Endothelial cell (in vitro differentiated cells): ENCODE measurements at regions not wholly inside any gene's neighbourhood (a gene's known extent, or its start where the extent isn't known, plus 50 kb on each side); places are given as distances from the start of the nearest gene placed in this dataset.
"Not testable (repeated sequence)": the region's sequence is repeated elsewhere in the genome, so short reads cannot be mapped to it uniquely, and the experiment has no call there.

Experiments used
- DNase-seq: peaks from one replicate; pipeline ENCODE4 v3.0.0; 2021; ENCODE audit warnings: low spot score
- H3K27ac Mint-ChIP-seq: one replicate; pipeline ENCODE4 v1.8.0; 2021; ENCODE audit warnings: mixed read lengths, inconsistent platforms; ENCODE audit not compliant: unreplicated experiment
- H3K27me3 Mint-ChIP-seq: one replicate; pipeline ENCODE4 v1.8.0; 2021; ENCODE audit warnings: mild to moderate bottlenecking, moderate library complexity, mixed read lengths, inconsistent platforms; ENCODE audit not compliant: unreplicated experiment
- H3K36me3 Mint-ChIP-seq: one replicate; pipeline ENCODE4 v1.8.0; 2021; ENCODE audit warnings: mild to moderate bottlenecking, low read depth, mixed read lengths, inconsistent platforms; ENCODE audit not compliant: unreplicated experiment
- H3K4me1 Mint-ChIP-seq: one replicate; pipeline ENCODE4 v1.8.0; 2021; ENCODE audit warnings: mild to moderate bottlenecking, mixed read lengths, inconsistent platforms; ENCODE audit not compliant: unreplicated experiment
- H3K4me3 Mint-ChIP-seq: one replicate; pipeline ENCODE4 v1.8.0; 2021; ENCODE audit warnings: mild to moderate bottlenecking, mixed read lengths, inconsistent platforms; ENCODE audit not compliant: unreplicated experiment
- H3K9me3 Mint-ChIP-seq: one replicate; pipeline ENCODE4 v1.8.0; 2021; ENCODE audit warnings: mixed read lengths, inconsistent platforms; ENCODE audit not compliant: unreplicated experiment
- TF ChIP-seq, protein P1 (sequence below): fragments of 200-600 bp; sonication (generic); IDR thresholded peaks from one replicate; pipeline ENCODE4 v1.5.0; 2021; ENCODE audit warnings: antibody characterized with exemption; ENCODE audit not compliant: unreplicated experiment

DNA sequence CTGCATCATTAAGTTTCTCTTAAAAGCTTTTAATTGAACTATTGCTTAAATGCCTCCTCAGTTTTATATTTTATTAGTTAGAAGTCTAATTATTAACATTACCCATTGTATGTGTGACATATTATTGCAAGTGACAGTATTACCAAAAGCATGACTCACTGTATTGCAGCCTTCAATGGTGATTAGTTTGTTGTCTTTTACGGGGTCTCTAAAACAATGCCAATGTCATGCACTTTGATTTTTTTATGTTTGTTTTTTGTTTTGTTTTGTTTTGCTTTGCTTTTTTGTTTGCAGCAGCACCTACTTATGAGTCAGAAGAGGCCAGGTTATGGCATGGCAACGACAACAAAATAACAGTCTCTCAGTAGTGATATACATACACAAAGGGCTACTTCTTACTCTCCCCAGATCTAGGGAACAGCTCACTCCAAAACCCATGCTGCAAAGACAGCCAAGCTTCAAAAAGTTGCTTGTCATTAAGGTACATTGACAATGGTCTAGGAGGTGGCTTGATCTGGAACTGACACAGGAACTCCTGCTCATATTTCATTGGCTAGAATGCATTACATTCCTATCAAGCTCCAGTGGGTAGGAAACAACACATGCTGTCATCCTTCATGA lies 293.7 kb upstream of the POM121L12 start:
- no peak overlapping the region for H3K27ac Mint-ChIP-seq
- no peaks in the 10 kb centered on the region for H3K9me3 Mint-ChIP-seq
- no peaks in the 10 kb centered on the region for H3K36me3 Mint-ChIP-seq
- H3K27me3 Mint-ChIP-seq = no peaks in the 10 kb centered on the region
- no peak overlapping the region for H3K4me3 Mint-ChIP-seq
- TF ChIP-seq, protein P1, sequence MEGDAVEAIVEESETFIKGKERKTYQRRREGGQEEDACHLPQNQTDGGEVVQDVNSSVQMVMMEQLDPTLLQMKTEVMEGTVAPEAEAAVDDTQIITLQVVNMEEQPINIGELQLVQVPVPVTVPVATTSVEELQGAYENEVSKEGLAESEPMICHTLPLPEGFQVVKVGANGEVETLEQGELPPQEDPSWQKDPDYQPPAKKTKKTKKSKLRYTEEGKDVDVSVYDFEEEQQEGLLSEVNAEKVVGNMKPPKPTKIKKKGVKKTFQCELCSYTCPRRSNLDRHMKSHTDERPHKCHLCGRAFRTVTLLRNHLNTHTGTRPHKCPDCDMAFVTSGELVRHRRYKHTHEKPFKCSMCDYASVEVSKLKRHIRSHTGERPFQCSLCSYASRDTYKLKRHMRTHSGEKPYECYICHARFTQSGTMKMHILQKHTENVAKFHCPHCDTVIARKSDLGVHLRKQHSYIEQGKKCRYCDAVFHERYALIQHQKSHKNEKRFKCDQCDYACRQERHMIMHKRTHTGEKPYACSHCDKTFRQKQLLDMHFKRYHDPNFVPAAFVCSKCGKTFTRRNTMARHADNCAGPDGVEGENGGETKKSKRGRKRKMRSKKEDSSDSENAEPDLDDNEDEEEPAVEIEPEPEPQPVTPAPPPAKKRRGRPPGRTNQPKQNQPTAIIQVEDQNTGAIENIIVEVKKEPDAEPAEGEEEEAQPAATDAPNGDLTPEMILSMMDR = no peak
- H3K4me1 Mint-ChIP-seq = no peaks in the 10 kb centered on the region
- DNase-seq = no peak

DNA sequence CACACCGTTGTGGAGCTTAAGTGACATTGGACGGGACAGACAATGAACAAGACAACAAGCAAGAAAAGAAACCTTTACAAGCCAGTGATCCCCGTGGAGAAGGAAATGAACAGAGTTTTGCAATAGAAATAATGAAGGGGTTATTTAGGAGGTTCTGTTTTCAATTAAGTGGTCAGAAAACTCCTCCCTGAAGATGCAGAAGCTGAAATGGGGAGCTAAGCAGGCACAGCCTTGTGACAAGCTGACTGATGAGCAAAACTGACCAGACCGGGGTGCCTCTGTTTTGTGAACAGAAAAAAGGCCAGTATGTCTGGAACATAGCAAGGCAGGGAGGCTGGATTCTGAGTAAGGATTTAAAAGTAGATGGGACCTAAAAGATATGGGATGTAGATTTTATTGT lies 299.8 kb upstream of the POM121L12 start:
- no peaks in the 10 kb centered on the region for H3K9me3 Mint-ChIP-seq
- H3K36me3 Mint-ChIP-seq = no peaks in the 10 kb centered on the region
- no peak for DNase-seq
- H3K27me3 Mint-ChIP-seq = no peaks in the 10 kb centered on the region
- H3K4me1 Mint-ChIP-seq = no peaks in the 10 kb centered on the region
- TF ChIP-seq, protein P1 = no peak
- H3K4me3 Mint-ChIP-seq = no peak overlapping the region
- H3K27ac Mint-ChIP-seq = no peak overlapping the region

DNA sequence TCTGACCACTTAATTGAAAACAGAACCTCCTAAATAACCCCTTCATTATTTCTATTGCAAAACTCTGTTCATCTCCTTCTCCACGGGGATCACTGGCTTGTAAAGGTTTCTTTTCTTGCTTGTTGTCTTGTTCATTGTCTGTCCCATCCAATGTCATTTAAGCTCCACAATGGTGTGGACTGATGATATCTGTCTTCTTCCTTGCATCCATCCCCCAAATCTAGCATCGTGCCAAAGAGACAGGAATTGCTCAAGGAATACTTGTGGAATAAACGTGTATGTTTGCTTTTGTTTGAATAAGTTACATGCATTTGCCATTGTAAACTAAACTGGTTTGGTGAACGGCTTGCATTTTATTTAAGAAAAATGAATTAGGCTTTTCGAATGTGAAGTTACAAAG lies 306.8 kb upstream of the POM121L12 start:
- not testable (repeated sequence) for H3K27ac Mint-ChIP-seq, DNase-seq, H3K9me3 Mint-ChIP-seq, H3K4me1 Mint-ChIP-seq, H3K27me3 Mint-ChIP-seq, H3K4me3 Mint-ChIP-seq, H3K36me3 Mint-ChIP-seq

DNA sequence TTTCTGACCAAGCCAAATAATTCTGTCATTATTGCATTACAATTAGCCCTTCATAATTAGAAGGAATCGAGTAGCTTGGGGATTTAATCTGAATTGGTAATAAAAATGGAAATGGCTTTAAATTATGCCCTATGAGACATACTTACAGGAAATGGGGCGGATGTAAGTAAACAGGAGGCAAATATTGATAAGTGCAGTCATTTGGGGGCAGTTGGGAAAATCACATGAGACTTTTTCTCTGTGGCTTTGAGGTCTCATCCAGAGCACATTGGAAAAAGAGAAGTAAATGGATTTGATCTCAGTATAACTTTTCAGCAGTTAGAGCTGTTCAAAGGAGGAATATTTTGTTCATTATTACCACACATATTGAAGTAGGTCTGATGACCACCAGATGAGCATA lies 307.8 kb upstream of the POM121L12 start:
- TF ChIP-seq, protein P1 = no peak
- H3K9me3 Mint-ChIP-seq = no peaks in the 10 kb centered on the region
- H3K27me3 Mint-ChIP-seq = no peaks in the 10 kb centered on the region
- H3K27ac Mint-ChIP-seq = no peak overlapping the region
- no peaks in the 10 kb centered on the region for H3K36me3 Mint-ChIP-seq
- no peak for DNase-seq
- no peak overlapping the region for H3K4me3 Mint-ChIP-seq
- no peaks in the 10 kb centered on the region for H3K4me1 Mint-ChIP-seq

DNA sequence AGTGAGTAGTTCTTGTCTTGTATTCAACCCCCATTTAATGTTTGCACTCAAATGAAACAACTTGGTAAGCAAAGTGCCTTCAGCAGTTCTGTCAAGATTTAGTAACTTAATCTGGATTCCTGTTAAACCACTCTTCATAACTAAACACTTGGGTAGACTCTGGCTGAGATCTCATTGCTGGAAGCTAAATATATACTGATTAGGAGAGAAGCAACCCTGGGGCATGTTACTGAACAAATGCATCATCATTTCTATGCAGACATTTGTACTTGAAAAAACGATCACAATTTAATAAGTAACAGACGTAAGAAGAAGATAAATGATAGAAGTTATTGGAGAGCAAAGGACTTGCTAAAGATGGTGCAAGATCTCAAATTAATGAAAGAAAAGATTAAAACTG lies 308.4 kb upstream of the POM121L12 start:
- no peaks in the 10 kb centered on the region for H3K27me3 Mint-ChIP-seq
- TF ChIP-seq, protein P1 = no peak
- DNase-seq = no peak
- no peak overlapping the region for H3K27ac Mint-ChIP-seq
- no peaks in the 10 kb centered on the region for H3K4me1 Mint-ChIP-seq
- no peaks in the 10 kb centered on the region for H3K36me3 Mint-ChIP-seq
- no peak overlapping the region for H3K4me3 Mint-ChIP-seq
- no peaks in the 10 kb centered on the region for H3K9me3 Mint-ChIP-seq
